GM08714 (cell line): ENCODE measurements at regions not wholly inside any gene's neighbourhood (a gene's known extent, or its start where the extent isn't known, plus 50 kb on each side); places are given as distances from the start of the nearest gene placed in this dataset.

Experiments used
- H3K4me3 ChIP-seq: fragments of 200-500 bp; sonication (Bioruptor generic); 2 replicates; pipeline ENCODE4 v1.5.1; 2014; ENCODE audit warnings: mild to moderate bottlenecking, low read length, inconsistent platforms
- ZNF274 ChIP-seq: IDR thresholded peaks from 2 replicates; pipeline ENCODE4 v1.6.1; 2012; ENCODE audit warnings: mild to moderate bottlenecking, low read depth, low read length

- H3K4me3 ChIP-seq: no peak overlapping the region
- no peak for TF ChIP-seq ZNF274
Observed at GRCh38 chr5:61828856-61829255, 477.1 kb upstream of the KIF2A start.

- H3K4me3 ChIP-seq: no peak overlapping the region
- TF ChIP-seq ZNF274: no peak
Observed at GRCh38 chr5:61831736-61832135, 474.3 kb upstream of the KIF2A start.

- no peak for TF ChIP-seq ZNF274
- no peak overlapping the region for H3K4me3 ChIP-seq
Observed at GRCh38 chr5:61837788-61838187, 468.2 kb upstream of the KIF2A start.

GRCh38 chr5:61840361-61840760 lies 465.6 kb upstream of the KIF2A start:
- no peak overlapping the region for H3K4me3 ChIP-seq
- no peak for TF ChIP-seq ZNF274

- no peak overlapping the region for H3K4me3 ChIP-seq
- no peak for TF ChIP-seq ZNF274
Observed at GRCh38 chr5:61842840-61843239, 463.2 kb upstream of the KIF2A start.

GRCh38 chr5:61850696-61851095 lies 455.3 kb upstream of the KIF2A start:
- no peak for TF ChIP-seq ZNF274
- no peak overlapping the region for H3K4me3 ChIP-seq

- no peak for TF ChIP-seq ZNF274
Observed at GRCh38 chr5:61854531-61854930, 451.5 kb upstream of the KIF2A start.

GRCh38 chr5:61860978-61861377 lies 445.0 kb upstream of the KIF2A start:
- no peak for TF ChIP-seq ZNF274

More at GRCh38 chr5:61854531-61854930, 451.5 kb upstream of the KIF2A start:
- H3K4me3 ChIP-seq: no peak overlapping the region

GRCh38 chr5:61866930-61867329 lies 439.1 kb upstream of the KIF2A start:
- TF ChIP-seq ZNF274: no peak
- H3K4me3 ChIP-seq: no peak overlapping the region

More at GRCh38 chr5:61860978-61861377, 445.0 kb upstream of the KIF2A start:
- H3K4me3 ChIP-seq: no peak overlapping the region

GRCh38 chr5:61869333-61869732 lies 436.7 kb upstream of the KIF2A start:
- H3K4me3 ChIP-seq: no peak overlapping the region
- no peak for TF ChIP-seq ZNF274

GRCh38 chr5:61878471-61878870 lies 427.5 kb upstream of the KIF2A start:
- H3K4me3 ChIP-seq: no peak overlapping the region
- TF ChIP-seq ZNF274: no peak

GRCh38 chr5:61881821-61882487 lies 424.1 kb upstream of the KIF2A start:
- no peak overlapping the region for H3K4me3 ChIP-seq
- no peak for TF ChIP-seq ZNF274

GRCh38 chr5:61882901-61883500 lies 423.0 kb upstream of the KIF2A start:
- no peak for TF ChIP-seq ZNF274

GRCh38 chr5:61884252-61884855 lies 421.7 kb upstream of the KIF2A start:
- H3K4me3 ChIP-seq: no peak overlapping the region
- TF ChIP-seq ZNF274: no peak

More at GRCh38 chr5:61882901-61883500, 423.0 kb upstream of the KIF2A start:
- no peak overlapping the region for H3K4me3 ChIP-seq

GRCh38 chr5:61886214-61886613 lies 419.8 kb upstream of the KIF2A start:
- TF ChIP-seq ZNF274: no peak
- H3K4me3 ChIP-seq: no peak overlapping the region
